ENCODE measurements at regions not wholly inside any gene's neighbourhood (a gene's known extent, or its start where the extent isn't known, plus 50 kb on each side); places are given as distances from the start of the nearest gene placed in this dataset.

DNA sequence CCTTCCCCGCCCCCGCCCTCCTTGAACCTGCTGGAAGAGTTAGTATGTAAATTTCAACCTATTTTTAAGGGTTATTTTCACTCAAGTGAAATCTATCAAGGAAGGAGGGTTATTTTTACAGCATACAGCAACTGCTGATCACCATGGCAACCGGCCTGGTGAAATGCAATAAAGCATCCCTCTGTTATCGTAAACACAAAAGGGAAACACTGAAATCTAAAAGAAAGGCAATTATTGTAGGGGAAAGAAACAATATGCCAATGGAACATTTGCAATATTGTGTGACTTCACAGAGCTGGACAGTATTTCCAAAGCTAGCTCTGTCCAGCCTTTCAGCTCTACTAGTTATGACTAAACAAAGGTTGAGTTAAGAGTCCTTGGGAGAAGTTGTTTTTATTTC is 588.3 kb upstream of the PBX1 start:
- TF ChIP-seq, protein P1, sequence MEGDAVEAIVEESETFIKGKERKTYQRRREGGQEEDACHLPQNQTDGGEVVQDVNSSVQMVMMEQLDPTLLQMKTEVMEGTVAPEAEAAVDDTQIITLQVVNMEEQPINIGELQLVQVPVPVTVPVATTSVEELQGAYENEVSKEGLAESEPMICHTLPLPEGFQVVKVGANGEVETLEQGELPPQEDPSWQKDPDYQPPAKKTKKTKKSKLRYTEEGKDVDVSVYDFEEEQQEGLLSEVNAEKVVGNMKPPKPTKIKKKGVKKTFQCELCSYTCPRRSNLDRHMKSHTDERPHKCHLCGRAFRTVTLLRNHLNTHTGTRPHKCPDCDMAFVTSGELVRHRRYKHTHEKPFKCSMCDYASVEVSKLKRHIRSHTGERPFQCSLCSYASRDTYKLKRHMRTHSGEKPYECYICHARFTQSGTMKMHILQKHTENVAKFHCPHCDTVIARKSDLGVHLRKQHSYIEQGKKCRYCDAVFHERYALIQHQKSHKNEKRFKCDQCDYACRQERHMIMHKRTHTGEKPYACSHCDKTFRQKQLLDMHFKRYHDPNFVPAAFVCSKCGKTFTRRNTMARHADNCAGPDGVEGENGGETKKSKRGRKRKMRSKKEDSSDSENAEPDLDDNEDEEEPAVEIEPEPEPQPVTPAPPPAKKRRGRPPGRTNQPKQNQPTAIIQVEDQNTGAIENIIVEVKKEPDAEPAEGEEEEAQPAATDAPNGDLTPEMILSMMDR (IDR thresholded peaks at IDR 0.05) = no peak
- TF ChIP-seq POLR2AphosphoS5 (IDR thresholded peaks at IDR 0.05) (no peak), EP300 (IDR thresholded peaks at IDR 0.05) (no peak), POLR2A (IDR thresholded peaks at IDR 0.05) (no peak)

All from upper lobe of left lung (tissue), 4 donors.